Neural progenitor cell (in vitro differentiated cells): ENCODE measurements at regions not wholly inside any gene's neighbourhood (a gene's known extent, or its start where the extent isn't known, plus 50 kb on each side); places are given as distances from the start of the nearest gene placed in this dataset.

Source experiments
- EZH2 ChIP-seq: fragments of 200-600 bp; sonication (generic); IDR thresholded peaks from 2 replicates; pipeline ENCODE4 v1.6.1; 2017; ENCODE audit warnings: antibody characterized with exemption, mild to moderate bottlenecking, moderate library complexity
- EZH2phosphoT487 ChIP-seq: fragments of 200-600 bp; sonication (generic); IDR thresholded peaks from 2 replicates; pipeline ENCODE4 v1.6.1; 2017; ENCODE audit warnings: antibody characterized with exemption
- TF ChIP-seq, protein P1 (sequence below): fragments of 200-600 bp; sonication (generic); IDR thresholded peaks from 2 replicates; pipeline ENCODE4 v1.5.1; 2017; ENCODE audit warnings: antibody characterized with exemption, mild to moderate bottlenecking

DNA sequence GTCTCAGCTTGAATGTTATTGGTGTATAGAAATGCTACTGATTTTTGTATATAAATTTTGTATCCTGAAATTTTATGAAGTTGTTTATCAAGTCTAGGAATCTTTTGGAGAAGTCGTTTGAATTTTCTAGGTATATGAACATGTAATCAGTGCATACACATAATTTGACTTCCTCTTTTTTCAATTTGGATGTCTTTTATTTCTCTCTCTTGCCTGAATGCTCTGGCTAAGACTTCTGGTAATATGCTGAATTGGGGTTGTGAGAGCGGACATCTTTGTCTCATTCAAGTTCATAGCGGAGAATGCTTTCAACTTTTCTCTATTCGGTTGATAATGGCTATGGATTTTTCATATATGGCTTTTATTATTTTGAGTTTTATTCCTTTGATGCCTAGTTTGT, 100.9 kb upstream of the MCTP2 start:
- TF ChIP-seq, protein P1, sequence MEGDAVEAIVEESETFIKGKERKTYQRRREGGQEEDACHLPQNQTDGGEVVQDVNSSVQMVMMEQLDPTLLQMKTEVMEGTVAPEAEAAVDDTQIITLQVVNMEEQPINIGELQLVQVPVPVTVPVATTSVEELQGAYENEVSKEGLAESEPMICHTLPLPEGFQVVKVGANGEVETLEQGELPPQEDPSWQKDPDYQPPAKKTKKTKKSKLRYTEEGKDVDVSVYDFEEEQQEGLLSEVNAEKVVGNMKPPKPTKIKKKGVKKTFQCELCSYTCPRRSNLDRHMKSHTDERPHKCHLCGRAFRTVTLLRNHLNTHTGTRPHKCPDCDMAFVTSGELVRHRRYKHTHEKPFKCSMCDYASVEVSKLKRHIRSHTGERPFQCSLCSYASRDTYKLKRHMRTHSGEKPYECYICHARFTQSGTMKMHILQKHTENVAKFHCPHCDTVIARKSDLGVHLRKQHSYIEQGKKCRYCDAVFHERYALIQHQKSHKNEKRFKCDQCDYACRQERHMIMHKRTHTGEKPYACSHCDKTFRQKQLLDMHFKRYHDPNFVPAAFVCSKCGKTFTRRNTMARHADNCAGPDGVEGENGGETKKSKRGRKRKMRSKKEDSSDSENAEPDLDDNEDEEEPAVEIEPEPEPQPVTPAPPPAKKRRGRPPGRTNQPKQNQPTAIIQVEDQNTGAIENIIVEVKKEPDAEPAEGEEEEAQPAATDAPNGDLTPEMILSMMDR, result no peak
- TF ChIP-seq EZH2 (no peak), EZH2phosphoT487 (no peak)
